Adrenal gland (tissue), 5 donors: ENCODE measurements at regions not wholly inside any gene's neighbourhood (a gene's known extent, or its start where the extent isn't known, plus 50 kb on each side); places are given as distances from the start of the nearest gene placed in this dataset.

Experiments
- CTCF ChIP-seq, 6 experiments: fragments of 450-650 bp in 4 of 6; fragments of 200-600 bp in 2 of 6; sonication (generic) in 1 of 6; IDR thresholded peaks; 1 replicate in 5 of 6; 2 replicates in 1 of 6; pipeline versions ENCODE4 v1.5.1 to v1.8.0; 2016 to 2021; ENCODE audit warnings: antibody characterized with exemption in 6 of 6, mild to moderate bottlenecking in 2 of 6, moderate library complexity in 1 of 6
- POLR2A ChIP-seq, 2 donors: fragments of 450-650 bp; IDR thresholded peaks; one replicate each; pipeline ENCODE4 v1.6.1; 2017; ENCODE audit warnings: antibody characterized with exemption in 2 of 2, mild to moderate bottlenecking in 2 of 2, moderate library complexity in 1 of 2
- donor health status: DM: no; HTN: no; CAD: no.

- TF ChIP-seq CTCF (IDR thresholded peaks at IDR 0.05) (no peak), POLR2A (IDR thresholded peaks at IDR 0.05) (no peak)
Measured at GRCh38 chr2:52454962-52455361, 1312.6 kb upstream of the CHAC2 start.
